Gastroesophageal sphincter (tissue), 3 donors: ENCODE measurements at regions not wholly inside any gene's neighbourhood (a gene's known extent, or its start where the extent isn't known, plus 50 kb on each side); places are given as distances from the start of the nearest gene placed in this dataset.

ENCODE experiments used
- CTCF ChIP-seq, 4 experiments: fragments of 200-600 bp in 2 of 4; fragments of 450-650 bp in 2 of 4; sonication (generic) in 1 of 4; IDR thresholded peaks; one replicate each; pipeline ENCODE4 v1.5.1; 2017 to 2019; ENCODE audit warnings: antibody characterized with exemption in 4 of 4, mild to moderate bottlenecking in 2 of 4, moderate library complexity in 2 of 4
- EP300 ChIP-seq: sonication (generic); formaldehyde crosslinking; IDR thresholded peaks from one replicate; pipeline ENCODE4 v1.6.1; 2017; ENCODE audit warnings: antibody characterized with exemption, mild to moderate bottlenecking
- POLR2A ChIP-seq, 2 donors: fragments of 450-650 bp; IDR thresholded peaks; one replicate each; pipeline ENCODE4 v1.6.1; 2017; ENCODE audit warnings: antibody characterized with exemption in 2 of 2, mild to moderate bottlenecking in 2 of 2, moderate library complexity in 1 of 2

- TF ChIP-seq EP300 (no peak), CTCF (IDR thresholded peaks at IDR 0.05) (no peak), POLR2A (IDR thresholded peaks at IDR 0.05) (no peak)
Observed at GRCh38 chr15:94875550-94875949, 644.2 kb downstream of the MCTP2 start.
